ENCODE measurements at regions not wholly inside any gene's neighbourhood (a gene's known extent, or its start where the extent isn't known, plus 50 kb on each side); places are given as distances from the start of the nearest gene placed in this dataset.
A peak's percentile ranks its signal among the peaks of the same experiment; 100 is the strongest.

DNA sequence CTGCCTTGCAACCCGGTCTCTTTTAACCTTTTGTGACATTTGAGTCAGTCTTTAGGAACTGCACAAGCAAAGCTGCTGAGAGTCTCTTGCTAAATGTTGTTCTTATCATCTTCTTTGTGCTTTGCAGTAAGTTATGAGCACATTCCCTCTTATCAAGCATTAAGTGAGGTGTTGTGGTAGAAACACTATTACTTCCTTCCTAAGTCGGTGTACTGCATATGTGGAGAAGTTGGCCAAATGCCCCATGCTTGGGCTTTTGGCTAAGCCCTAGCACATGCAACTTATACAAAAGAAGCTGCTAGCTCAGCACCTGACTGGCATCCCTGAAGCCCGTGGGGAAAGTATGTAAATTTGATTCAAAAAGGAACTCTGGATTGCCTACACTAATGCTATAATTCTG, 136.5 kb upstream of the RBMS3 start:
- Histone ChIP-seq H3F3A (replicated peaks; ENCODE audit: low read depth) (no peaks in the 10 kb centered on the region), H3K27ac (ENCODE audit: low read depth) (no peak overlapping the region), H3K36me3 (ENCODE audit: insufficient read depth) (no peaks in the 10 kb centered on the region), H3K9me2 (ENCODE audit: insufficient read depth) (no peaks in the 10 kb centered on the region), H3K4me3 (no peak overlapping the region), H3K27me3 (ENCODE audit: insufficient read depth) (no peaks in the 10 kb centered on the region), H3K4me1 (ENCODE audit: insufficient read depth) (peaks cover 18% of the 10 kb centered on the region; the same call in 1 of the 2 replicates), H2AFZ (no peak overlapping the region), H4K20me1 (replicated peaks; ENCODE audit: insufficient read depth) (no peaks in the 10 kb centered on the region), H3K79me2 (replicated peaks; ENCODE audit: insufficient read depth) (no peaks in the 10 kb centered on the region), H3K4me2 (no peak overlapping the region)
- peaks cover 5% of the 10 kb centered on the region; the same call in 2 of the 3 replicates for H3K4me1 Mint-ChIP-seq
- H3K27me3 Mint-ChIP-seq (ENCODE audit: insufficient read depth, low read depth, poor library complexity), result no peaks in the 10 kb centered on the region
- no peak overlapping the region for H3K27ac Mint-ChIP-seq
- TF ChIP-seq POLR2AphosphoS5 (IDR thresholded peaks at IDR 0.05; ENCODE audit: low read depth), result no peak
- TF ChIP-seq, protein P1, sequence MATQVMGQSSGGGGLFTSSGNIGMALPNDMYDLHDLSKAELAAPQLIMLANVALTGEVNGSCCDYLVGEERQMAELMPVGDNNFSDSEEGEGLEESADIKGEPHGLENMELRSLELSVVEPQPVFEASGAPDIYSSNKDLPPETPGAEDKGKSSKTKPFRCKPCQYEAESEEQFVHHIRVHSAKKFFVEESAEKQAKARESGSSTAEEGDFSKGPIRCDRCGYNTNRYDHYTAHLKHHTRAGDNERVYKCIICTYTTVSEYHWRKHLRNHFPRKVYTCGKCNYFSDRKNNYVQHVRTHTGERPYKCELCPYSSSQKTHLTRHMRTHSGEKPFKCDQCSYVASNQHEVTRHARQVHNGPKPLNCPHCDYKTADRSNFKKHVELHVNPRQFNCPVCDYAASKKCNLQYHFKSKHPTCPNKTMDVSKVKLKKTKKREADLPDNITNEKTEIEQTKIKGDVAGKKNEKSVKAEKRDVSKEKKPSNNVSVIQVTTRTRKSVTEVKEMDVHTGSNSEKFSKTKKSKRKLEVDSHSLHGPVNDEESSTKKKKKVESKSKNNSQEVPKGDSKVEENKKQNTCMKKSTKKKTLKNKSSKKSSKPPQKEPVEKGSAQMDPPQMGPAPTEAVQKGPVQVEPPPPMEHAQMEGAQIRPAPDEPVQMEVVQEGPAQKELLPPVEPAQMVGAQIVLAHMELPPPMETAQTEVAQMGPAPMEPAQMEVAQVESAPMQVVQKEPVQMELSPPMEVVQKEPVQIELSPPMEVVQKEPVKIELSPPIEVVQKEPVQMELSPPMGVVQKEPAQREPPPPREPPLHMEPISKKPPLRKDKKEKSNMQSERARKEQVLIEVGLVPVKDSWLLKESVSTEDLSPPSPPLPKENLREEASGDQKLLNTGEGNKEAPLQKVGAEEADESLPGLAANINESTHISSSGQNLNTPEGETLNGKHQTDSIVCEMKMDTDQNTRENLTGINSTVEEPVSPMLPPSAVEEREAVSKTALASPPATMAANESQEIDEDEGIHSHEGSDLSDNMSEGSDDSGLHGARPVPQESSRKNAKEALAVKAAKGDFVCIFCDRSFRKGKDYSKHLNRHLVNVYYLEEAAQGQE (IDR thresholded peaks at IDR 0.05; ENCODE audit: unreplicated experiment), result no peak
- no peak for TF ChIP-seq CTCF (conservative IDR thresholded peaks at IDR 0.05; ENCODE audit: low read depth in 2 of 2)
- H3K9me3 Mint-ChIP-seq, result no peaks in the 10 kb centered on the region
- no peak overlapping the region for H3K4me3 Mint-ChIP-seq
- DNase-seq (ENCODE audit: low spot score) (no peak), ATAC-seq (no peak)
- no peaks in the 10 kb centered on the region for H3K36me3 Mint-ChIP-seq (ENCODE audit: low read depth)

DNA sequence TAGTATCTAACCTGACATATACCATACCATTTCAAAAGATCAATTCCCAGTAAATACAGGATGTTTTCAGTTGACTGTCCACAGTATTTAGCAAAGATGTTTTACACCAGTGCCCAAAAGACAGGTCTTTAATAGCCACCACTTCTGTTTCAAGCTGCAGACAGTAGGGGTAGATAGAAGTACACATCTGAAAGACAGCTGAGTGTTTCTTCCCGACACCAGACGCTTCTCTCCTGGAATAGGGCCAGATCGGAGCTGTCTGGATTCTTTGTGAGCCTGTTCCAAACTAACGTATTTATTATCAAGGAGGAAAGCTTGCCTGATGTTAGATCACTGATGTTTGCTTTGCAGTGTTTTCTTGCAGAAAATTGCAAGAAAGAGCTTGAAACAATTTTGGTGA, 136.1 kb upstream of the RBMS3 start:
- TF ChIP-seq STAT1 (IDR thresholded peaks at IDR 0.05; ENCODE audit: unreplicated experiment), result no peak
- TF ChIP-seq CTCF (conservative IDR thresholded peaks at IDR 0.05; ENCODE audit: low read depth in 2 of 2), result peak in 1 of 2 experiments; percentile 40; a peak in 2 of 4 replicates
- no peak for TF ChIP-seq ZNF114 (CRISPR knock-in tag; IDR thresholded peaks at IDR 0.05)
- TF ChIP-seq NANOG (IDR thresholded peaks at IDR 0.05; ENCODE audit: borderline replicate concordance), result no peak
- Histone ChIP-seq H3K79me2 (replicated peaks; ENCODE audit: insufficient read depth) (no peaks in the 10 kb centered on the region), H3K4me3 (no peak overlapping the region), H4K20me1 (replicated peaks; ENCODE audit: insufficient read depth) (no peaks in the 10 kb centered on the region), H3K27ac (ENCODE audit: low read depth) (no peak overlapping the region), H3K9me2 (ENCODE audit: insufficient read depth) (no peaks in the 10 kb centered on the region), H2AFZ (no peak overlapping the region), H3K27me3 (ENCODE audit: insufficient read depth) (no peaks in the 10 kb centered on the region), H3K4me1 (ENCODE audit: insufficient read depth) (peaks cover 17% of the 10 kb centered on the region; the same call in 1 of the 2 replicates), H3K36me3 (ENCODE audit: insufficient read depth) (no peaks in the 10 kb centered on the region), H3F3A (replicated peaks; ENCODE audit: low read depth) (no peaks in the 10 kb centered on the region), H3K4me2 (no peak overlapping the region)
- no peaks in the 10 kb centered on the region for H3K9me3 Mint-ChIP-seq
- H3K27ac Mint-ChIP-seq, result no peak overlapping the region
- no peaks in the 10 kb centered on the region for H3K36me3 Mint-ChIP-seq (ENCODE audit: low read depth)
- no peak for ATAC-seq
- peak; percentile 23 for DNase-seq (ENCODE audit: low spot score)
- no peaks in the 10 kb centered on the region for H3K27me3 Mint-ChIP-seq (ENCODE audit: insufficient read depth, low read depth, poor library complexity)
- no peak overlapping the region for H3K4me3 Mint-ChIP-seq
- peaks cover 5% of the 10 kb centered on the region; the same call in 2 of the 3 replicates for H3K4me1 Mint-ChIP-seq
